MCF 10A (cell line): ENCODE measurements at regions not wholly inside any gene's neighbourhood (a gene's known extent, or its start where the extent isn't known, plus 50 kb on each side); places are given as distances from the start of the nearest gene placed in this dataset.

Experiments
- BruUV-seq: library from RNA; stranded (reverse); fragments of 400-500 nt; replicated peaks from 2 replicates; lab custom pipeline; 2021; lab: Mats Ljungman, UMichigan
- CTCF ChIA-PET: fragments of 300-600 bp; sonication (Branson Sonifier 250); formaldehyde crosslinking; extraction: SDS; loops from one replicate; lab custom pipeline; 2021; ENCODE audit warnings: antibody characterized with exemption, inconsistent platforms; lab: Yijun Ruan, JAX
- POLR2A ChIA-PET: fragments of 300-600, 350-650 bp; sonication (Branson Sonifier 250); formaldehyde crosslinking; extraction: SDS; loops from one replicate; lab custom pipeline; 2020; ENCODE audit warnings: antibody characterized with exemption, inconsistent platforms; lab: Yijun Ruan, JAX
- DNase-seq: peaks from one replicate; pipeline ENCODE4 v3.0.0-alpha.2; 2018; ENCODE audit not compliant: unreplicated experiment
- H3K27ac Mint-ChIP-seq: one replicate; pipeline ENCODE4 v1.8.0; 2022; ENCODE audit warnings: mild to moderate bottlenecking, low read depth, mixed read lengths; ENCODE audit not compliant: unreplicated experiment
- H3K27me3 Mint-ChIP-seq: one replicate; pipeline ENCODE4 v1.8.0; 2022; ENCODE audit warnings: mixed read lengths; ENCODE audit not compliant: insufficient read depth, unreplicated experiment
- H3K36me3 Mint-ChIP-seq: one replicate; pipeline ENCODE4 v1.8.0; 2022; ENCODE audit warnings: mild to moderate bottlenecking, moderate library complexity, mixed read lengths; ENCODE audit not compliant: insufficient read depth, unreplicated experiment
- H3K4me1 Mint-ChIP-seq: one replicate; pipeline ENCODE4 v1.8.0; 2022; ENCODE audit warnings: mixed read lengths; ENCODE audit not compliant: insufficient read depth, unreplicated experiment
- H3K4me3 Mint-ChIP-seq: one replicate; pipeline ENCODE4 v1.8.0; 2022; ENCODE audit warnings: mild to moderate bottlenecking, moderate library complexity, mixed read lengths; ENCODE audit not compliant: unreplicated experiment
- H3K9me3 Mint-ChIP-seq: one replicate; pipeline ENCODE4 v1.8.0; 2022; ENCODE audit warnings: mixed read lengths; ENCODE audit not compliant: unreplicated experiment
- intact Hi-C: fragments of 100-400 bp; cut with micrococcal nuclease; formaldehyde crosslinking; loops from 2 replicates; pipeline ENCODE4 v1.14.1; 2022
- TF ChIP-seq, protein P1 (sequence below): fragments of 200-600 bp; IDR thresholded peaks from one replicate; pipeline ENCODE4 v1.8.0; 2022; ENCODE audit warnings: antibody characterized with exemption, mild to moderate bottlenecking; ENCODE audit not compliant: unreplicated experiment

DNA sequence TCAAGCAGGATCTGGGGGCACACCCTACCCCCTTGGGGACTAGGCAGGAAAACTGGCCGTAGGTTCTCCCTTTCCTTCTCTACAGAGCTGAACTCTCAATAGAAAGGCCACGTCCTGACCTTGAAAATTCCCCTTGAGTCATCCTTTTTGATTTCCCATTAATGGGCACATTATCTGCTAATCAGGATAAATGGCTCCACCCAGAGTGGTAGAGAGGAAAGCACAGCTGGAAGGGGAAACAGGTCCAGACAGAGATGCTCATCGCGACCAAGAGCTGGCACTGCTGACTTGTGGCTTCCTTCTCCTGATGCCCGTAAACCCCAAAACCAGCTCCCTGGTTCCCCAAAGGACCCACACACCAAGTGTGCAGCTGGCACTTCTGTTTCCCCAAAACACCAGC lies 206.5 kb upstream of the CDH5 start:
- BruUV-seq, result no TSS peak
- ChIA-PET CTCF (interaction anchor here (0.6 kb wide), 1 partner anchor 106 kb away, joined by 5 read pairs; no protein-coding TSS in a partner anchor), POLR2A (interaction anchor here (0.5 kb wide), 1 partner anchor 142 kb away, joined by 3 read pairs; no protein-coding TSS in a partner anchor)
- H3K27me3 Mint-ChIP-seq, result no peaks in the 10 kb centered on the region
- H3K9me3 Mint-ChIP-seq, result peaks cover 44% of the 10 kb centered on the region
- no peak for DNase-seq
- intact Hi-C loops, result no loop called here
- no peaks in the 10 kb centered on the region for H3K36me3 Mint-ChIP-seq
- no peak overlapping the region for H3K4me3 Mint-ChIP-seq
- no peaks in the 10 kb centered on the region for H3K4me1 Mint-ChIP-seq
- no peak overlapping the region for H3K27ac Mint-ChIP-seq
- TF ChIP-seq, protein P1, sequence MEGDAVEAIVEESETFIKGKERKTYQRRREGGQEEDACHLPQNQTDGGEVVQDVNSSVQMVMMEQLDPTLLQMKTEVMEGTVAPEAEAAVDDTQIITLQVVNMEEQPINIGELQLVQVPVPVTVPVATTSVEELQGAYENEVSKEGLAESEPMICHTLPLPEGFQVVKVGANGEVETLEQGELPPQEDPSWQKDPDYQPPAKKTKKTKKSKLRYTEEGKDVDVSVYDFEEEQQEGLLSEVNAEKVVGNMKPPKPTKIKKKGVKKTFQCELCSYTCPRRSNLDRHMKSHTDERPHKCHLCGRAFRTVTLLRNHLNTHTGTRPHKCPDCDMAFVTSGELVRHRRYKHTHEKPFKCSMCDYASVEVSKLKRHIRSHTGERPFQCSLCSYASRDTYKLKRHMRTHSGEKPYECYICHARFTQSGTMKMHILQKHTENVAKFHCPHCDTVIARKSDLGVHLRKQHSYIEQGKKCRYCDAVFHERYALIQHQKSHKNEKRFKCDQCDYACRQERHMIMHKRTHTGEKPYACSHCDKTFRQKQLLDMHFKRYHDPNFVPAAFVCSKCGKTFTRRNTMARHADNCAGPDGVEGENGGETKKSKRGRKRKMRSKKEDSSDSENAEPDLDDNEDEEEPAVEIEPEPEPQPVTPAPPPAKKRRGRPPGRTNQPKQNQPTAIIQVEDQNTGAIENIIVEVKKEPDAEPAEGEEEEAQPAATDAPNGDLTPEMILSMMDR, result no peak

DNA sequence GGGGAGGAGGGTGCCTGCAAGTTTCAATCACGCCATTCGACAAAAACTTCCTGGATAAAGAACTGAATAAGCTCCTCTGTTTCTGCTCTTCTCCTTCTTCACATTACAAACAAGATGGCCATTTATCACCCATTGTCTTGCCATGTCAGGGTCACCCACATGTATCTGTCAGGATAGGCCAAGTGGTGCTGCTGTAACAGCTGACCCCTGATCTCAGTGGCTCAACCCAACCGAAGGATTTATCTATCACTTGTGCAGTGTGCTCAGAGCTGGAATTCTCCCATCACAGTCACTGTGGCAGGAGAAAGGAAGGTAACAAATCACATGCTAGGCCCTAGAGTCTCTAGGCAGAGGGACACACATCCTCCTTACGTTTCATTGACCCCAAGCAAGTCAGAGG lies 210.0 kb upstream of the CDH5 start:
- TF ChIP-seq, protein P1, result no peak
- Mint-ChIP-seq H3K4me3 (no peak overlapping the region), H3K9me3 (peaks cover 38% of the 10 kb centered on the region), H3K4me1 (no peaks in the 10 kb centered on the region), H3K27me3 (no peaks in the 10 kb centered on the region), H3K27ac (no peak overlapping the region), H3K36me3 (no peaks in the 10 kb centered on the region)
- BruUV-seq, result no TSS peak
- POLR2A ChIA-PET, result no interaction called here
- CTCF ChIA-PET, result interaction anchor here (0.7 kb wide), 1 partner anchor 1801 kb away, joined by 4 read pairs; no protein-coding TSS in a partner anchor
- no peak for DNase-seq
- intact Hi-C loops, result no loop called here

DNA sequence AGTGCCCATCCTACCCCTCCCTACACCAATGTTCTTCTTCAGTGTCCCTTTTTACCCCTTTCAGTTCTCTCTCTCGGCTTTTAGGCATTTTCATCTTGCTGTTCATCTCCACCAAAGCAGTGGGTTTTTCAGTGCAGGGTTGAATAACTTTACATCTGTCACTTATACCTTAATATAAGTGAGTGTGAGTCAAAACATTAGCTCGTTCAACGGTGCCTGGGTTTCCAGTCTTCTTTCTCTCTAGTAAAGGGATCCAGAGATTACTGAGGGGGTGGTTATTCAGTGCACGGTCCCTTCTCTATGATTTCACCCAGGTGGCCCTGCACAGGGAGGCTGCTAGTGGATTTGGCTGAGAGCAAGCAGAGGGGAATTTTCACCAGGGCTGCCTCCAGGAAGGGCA lies 210.6 kb upstream of the CDH5 start:
- Mint-ChIP-seq H3K9me3 (peaks cover 38% of the 10 kb centered on the region), H3K36me3 (no peaks in the 10 kb centered on the region), H3K27ac (no peak overlapping the region), H3K4me3 (no peak overlapping the region), H3K4me1 (no peaks in the 10 kb centered on the region), H3K27me3 (no peaks in the 10 kb centered on the region)
- CTCF ChIA-PET, result interaction anchor here (0.7 kb wide), 1 partner anchor 1800 kb away, joined by 4 read pairs; no protein-coding TSS in a partner anchor
- intact Hi-C loops, result no loop called here
- POLR2A ChIA-PET, result no interaction called here
- DNase-seq, result no peak
- BruUV-seq, result no TSS peak
- TF ChIP-seq, protein P1, result no peak

DNA sequence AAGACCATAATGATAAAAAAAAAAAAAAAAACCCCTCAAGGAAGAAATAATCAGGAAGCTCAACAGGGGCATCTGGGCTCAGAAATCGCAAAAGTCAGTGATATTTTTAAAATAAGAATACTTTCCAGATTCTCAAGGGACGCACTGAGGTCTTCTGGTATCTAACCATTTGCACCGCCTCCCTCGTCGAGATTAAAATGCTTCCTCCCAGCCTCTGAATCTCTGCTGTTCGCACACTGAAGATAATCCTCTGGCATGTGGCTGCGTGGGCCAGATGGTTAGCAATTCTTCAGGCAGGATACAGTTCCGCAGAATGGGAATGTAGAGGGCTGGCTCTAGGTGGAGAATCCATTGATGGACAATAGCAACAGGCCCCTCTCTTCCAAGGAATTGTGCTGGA lies 211.7 kb upstream of the CDH5 start:
- DNase-seq, result no peak
- BruUV-seq, result no TSS peak
- CTCF ChIA-PET, result no interaction called here
- POLR2A ChIA-PET, result no interaction called here
- Mint-ChIP-seq H3K27ac (no peak overlapping the region), H3K27me3 (no peaks in the 10 kb centered on the region), H3K4me1 (no peaks in the 10 kb centered on the region), H3K9me3 (peaks cover 37% of the 10 kb centered on the region), H3K4me3 (no peak overlapping the region), H3K36me3 (no peaks in the 10 kb centered on the region)
- intact Hi-C loops, result no loop called here
- TF ChIP-seq, protein P1, result no peak
